ENCODE measurements at regions not wholly inside any gene's neighbourhood (a gene's known extent, or its start where the extent isn't known, plus 50 kb on each side); places are given as distances from the start of the nearest gene placed in this dataset.

- no peak for DNase-seq
Measured at GRCh38 chr12:59929110-59929509, 333.3 kb downstream of the SLC16A7 start.

DNA sequence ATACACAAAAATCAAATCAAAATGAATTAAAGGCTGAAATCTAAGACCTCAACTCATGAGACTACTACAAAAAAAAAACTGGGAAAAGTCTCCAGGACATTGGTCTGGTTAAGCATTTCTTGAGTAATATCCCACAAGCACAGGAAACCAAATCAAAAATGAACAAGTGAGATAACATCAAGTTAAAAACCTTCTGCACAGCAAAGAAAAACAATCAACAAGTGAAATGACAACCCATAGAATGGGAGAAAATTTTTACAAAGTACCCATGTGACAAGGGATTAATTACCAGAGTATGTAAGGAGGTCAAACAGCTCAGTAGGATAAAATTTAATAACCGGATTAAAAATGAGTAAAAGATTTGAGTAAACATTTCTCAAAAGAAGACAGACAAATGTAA is 338.7 kb downstream of the SLC16A7 start:
- no peak for DNase-seq

DNA sequence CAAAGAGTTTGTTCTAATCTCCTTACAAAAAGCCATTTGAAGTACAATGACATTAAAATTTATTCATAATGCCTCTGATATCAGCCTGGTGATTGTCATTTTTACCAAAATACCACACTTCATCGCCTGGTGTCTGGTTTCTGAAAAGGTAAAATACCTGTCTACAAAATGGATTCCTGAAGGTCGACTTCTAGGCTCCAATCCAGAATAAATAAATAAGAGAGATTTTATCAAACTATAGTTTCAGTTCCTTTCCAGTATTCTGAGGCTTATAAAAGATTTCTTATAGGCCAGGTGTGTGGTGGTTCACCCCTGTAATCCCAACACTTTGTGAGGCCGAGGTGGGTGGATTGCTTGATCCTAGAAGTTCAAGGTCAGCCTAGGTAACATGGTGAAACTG is 340.7 kb downstream of the SLC16A7 start:
- no peak for DNase-seq

DNA sequence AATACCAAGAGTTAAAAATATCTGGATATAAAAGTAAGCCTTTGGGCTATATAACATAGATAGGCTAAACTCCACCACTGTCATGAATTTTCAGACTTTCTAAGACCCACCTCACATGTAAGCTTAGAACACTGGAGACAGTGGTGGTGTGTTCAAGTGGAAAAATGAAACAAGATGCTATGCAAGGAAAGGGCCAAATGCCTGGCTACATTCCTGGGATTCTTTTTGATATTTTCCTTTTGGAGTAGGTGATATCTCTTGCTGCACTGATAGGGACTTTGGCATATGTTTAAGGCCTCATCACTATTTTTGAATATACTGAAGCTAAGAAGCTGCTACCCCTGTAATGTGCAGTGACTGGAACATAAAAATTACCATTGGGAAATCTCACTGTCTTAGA is 341.3 kb downstream of the SLC16A7 start:
- DNase-seq: no peak

DNA sequence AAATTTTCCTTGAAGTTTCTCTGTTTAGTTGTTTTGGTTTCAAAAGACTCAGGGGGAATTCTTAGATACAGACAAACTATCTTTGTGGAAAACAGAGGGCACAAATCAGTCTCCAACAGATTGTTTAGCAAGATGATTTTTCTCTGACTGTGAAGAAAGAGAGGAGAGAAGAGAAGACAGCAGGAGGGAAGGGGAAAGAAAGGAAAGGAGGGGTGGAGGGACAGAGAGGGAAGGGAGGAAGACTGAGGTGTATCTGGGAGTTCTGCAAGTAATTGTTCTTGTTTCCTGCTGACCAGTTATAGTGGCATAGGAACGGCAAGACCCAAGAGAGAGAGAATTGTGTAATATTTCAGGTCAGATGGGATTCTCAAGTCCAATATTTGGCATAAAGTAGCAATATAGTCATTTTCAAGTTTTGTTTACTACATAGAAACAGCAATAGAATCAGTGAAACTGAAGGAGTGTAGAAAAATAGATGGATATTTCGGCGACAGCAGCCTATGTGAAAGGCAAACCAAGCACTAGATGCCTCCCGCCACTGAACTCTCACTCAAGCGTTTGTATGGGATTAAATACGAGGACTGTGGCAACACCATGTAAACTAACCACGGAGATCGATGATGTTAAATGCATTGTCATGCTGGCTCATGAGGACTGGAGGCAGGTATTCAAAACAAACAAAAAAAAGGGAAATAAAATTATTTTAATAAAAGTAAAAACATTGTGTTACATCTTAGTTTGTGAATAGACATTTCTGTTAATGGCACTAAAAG is 342.5 kb downstream of the SLC16A7 start:
- no peak for DNase-seq

DNA sequence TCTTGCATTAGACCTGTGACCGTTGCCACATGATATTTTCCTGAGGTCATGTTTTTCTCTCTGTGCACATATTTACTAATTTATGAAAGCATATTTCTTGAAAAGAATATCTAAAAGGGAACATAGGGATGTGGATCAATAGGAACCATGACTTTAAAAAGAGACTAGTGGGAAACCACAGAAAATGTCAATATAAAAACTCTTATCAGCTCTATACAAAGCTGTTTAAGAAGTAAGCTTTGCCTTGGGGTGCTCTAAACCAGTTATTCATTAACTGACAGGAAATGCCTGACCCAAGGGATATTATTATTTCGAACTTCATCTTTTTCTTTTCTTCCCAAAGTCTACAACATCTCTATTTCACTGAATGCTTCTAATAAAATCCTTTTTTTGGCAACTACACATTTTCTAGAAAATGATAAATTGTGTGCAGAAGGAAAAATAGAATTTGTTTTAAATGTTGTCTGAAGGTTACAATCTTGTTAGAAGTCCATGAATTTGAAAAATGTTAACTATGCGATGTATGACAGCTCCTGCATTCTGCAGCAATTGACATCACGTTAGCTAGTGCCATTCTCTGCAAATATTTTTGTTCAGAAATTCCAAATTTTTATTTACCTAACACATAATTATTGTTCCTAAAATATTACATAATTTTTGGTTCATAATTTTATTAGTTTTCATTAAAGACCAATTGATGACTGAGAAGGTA is 345.0 kb downstream of the SLC16A7 start:
- DNase-seq: no peak

DNA sequence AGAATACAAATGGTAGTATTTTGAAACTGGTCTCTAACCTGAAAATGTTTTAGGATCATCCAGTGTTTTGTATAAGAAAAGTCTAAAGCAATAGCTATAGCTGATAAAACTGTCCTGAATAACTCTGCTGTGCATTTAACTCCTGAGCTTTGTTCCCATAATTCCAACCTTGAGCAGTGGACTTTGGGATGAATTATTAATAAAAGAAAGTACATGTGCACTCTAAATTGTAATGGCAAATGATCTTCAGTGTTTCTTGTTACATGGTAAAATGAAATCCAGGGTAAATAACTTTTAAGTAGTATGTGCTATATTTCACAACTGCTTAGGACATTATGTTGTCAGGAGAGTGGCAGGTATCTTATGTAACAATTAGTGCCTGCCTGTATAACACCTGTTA is 345.6 kb downstream of the SLC16A7 start:
- no peak for DNase-seq

DNA sequence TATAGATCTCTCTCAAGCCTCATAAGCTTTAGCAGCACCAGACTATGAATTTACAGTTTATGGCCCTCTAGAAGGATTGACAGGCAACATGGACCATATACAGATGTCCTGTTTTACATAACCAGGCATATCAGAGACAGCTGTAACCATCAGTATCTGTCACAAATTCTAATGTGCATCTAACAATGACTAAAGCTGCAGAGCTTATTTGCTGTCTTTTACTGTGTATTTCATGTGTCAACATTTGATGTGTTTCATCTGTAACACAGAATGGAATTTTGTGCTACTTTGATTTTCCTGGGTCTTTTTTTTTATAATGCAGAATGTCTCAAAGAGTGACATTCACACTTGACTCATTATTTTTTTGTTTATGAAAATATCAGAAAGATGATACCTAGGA is 348.3 kb downstream of the SLC16A7 start:
- no peak for DNase-seq

GRCh38 chr12:59946635-59947034 is 350.8 kb downstream of the SLC16A7 start:
- DNase-seq: no peak

GRCh38 chr12:59963546-59963945 is 367.7 kb downstream of the SLC16A7 start:
- DNase-seq: no peak

DNA sequence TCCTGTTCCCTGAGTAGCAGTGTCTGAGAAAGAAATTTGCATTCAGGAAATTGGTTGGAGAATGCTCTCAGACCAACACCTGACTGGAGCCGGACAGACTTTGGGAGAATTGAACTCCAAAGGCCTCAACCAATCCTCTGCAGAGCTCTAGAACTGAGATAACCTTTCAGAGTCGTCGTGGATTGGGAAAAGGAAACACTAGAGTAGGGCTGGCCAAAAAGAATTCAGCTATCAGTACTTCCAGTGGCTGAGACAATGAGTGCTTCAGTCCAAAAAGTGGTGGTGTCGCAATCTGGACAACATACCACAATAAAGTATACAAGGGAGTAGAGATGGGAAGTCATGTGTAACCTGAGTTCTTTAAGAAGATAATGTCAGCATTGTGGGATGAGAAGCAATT is 377.1 kb downstream of the SLC16A7 start:
- DNase-seq: no peak

GRCh38 chr12:59973515-59973914 is 377.7 kb downstream of the SLC16A7 start:
- no peak for DNase-seq

- DNase-seq: no peak
Measured at GRCh38 chr12:59977779-59978178, 381.9 kb downstream of the SLC16A7 start.

GRCh38 chr12:59980476-59980875 is 384.6 kb downstream of the SLC16A7 start:
- DNase-seq: no peak

DNA sequence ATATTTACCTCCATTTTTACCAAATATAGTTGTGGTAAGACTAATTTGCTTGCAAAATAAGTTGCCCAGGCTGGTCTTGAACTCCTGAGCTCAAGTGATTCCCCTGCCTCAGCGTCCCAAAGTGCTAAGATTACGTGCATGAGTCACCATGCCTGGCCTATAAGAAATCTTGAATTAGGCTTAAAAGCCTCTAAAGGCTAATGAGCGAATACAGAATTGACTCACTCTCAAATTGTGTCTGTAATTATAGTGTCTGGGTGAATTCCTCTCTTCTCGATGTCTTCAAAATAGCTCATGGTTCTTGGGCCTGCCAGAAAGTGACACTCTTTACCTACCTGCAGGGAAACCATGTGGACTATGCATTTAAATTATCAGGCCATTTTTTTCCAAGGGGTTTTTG is 403.5 kb downstream of the SLC16A7 start:
- no peak for DNase-seq

GRCh38 chr12:60010486-60010885 is 414.7 kb downstream of the SLC16A7 start:
- DNase-seq: no peak

GRCh38 chr12:60012659-60013058 is 416.8 kb downstream of the SLC16A7 start:
- DNase-seq: no peak

DNA sequence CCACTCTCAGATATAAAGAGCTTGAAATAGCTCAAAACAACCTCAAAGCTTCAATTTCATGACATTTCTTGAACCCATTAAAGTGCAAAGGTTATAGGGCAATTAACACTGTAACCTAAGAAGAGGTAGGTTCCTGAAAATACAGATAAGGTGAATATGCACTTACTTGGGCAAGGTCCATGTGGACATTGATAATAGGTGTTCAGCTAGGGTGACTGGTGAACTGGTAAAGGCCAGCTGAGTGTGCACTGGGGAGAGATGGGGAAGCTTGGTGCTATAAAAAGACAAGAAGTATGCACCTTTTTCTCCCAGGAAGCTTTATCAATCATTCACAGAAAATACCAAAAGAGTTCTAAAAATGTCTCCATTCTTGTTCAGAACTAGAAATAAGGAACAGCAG is 418.6 kb downstream of the SLC16A7 start:
- no peak for DNase-seq

- no peak for DNase-seq
Measured at GRCh38 chr12:60020068-60020467, 424.2 kb downstream of the SLC16A7 start.

DNA sequence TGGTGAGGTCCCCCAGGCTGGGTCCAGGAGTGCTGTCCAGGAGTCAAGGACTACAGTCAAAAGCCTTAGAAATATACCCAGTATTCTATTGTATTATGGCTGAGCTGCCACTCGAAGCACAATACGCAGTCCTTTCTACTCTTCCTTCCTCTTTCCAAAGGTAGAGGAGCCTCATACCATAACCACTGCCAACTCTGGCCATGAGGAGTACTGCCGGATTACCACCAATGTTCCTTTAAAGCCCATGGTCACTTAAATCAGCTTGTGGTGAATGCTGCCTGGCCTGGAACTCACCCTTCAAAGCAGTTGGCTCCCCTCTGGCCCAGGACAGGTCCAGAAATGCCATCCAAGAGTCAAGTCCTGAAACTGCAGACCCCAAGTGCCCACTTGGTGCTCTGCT is 425.4 kb downstream of the SLC16A7 start:
- no peak for DNase-seq

DNA sequence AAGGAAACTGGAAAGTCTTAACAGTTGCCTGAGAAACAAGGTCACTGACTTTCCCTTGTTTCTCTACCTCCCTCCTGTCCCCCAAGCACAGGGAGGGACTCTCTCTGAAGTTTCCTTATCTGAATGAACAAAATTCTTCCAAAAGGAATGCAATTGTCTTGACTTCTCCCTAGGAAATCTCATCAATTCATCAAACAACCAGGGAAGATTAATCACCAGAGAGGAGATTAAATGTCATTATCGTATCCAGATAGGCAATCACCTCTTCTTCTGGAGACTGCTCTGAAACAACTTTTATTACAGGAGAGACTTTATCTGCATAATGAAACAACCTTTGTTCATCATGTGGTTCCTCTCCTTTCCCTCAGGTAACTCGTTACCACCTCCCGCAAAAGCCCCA is 431.4 kb downstream of the SLC16A7 start:
- DNase-seq: no peak

DNA sequence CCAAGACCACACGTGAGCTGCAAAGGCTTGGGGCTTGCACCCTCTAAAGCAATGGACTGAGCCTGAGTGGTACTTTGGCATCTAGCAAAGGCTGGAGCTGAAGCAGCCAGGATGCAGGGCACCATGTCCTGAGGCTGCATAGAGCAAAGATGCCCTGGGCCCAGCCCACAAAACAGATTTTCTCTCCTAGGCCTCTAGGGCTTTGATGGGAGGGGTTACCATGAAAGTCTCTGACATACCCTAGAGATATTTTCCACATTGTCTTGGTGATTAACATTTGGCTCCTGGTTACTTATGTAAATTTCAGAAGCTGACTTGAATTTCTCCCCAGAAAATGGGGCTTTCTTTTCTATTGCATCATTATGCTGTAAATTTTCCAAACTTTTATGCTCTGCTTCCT is 438.3 kb downstream of the SLC16A7 start:
- no peak for DNase-seq

GRCh38 chr12:60035835-60036234 is 440.0 kb downstream of the SLC16A7 start:
- DNase-seq: no peak

- DNase-seq: no peak
Measured at GRCh38 chr12:60042835-60043234, 447.0 kb downstream of the SLC16A7 start.

DNA sequence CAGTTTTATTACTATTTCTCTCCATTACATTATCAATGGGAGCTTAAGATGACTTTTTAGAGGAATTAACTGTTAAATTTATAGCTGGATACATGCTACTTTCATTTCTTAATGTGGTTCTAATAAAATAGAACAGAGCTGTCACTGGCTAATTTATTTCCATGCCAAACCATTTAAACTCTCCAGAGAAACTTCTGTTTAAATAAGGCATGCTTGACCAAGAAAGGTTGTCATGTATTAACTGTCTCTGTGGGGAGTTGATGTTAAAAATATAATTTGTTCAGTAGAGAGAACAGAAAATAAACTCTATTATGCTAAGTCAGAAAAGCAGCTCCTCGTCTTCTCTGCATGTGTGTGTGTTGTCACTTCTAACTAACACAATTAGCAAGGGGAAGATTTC is 447.4 kb downstream of the SLC16A7 start:
- no peak for DNase-seq
